ENCODE measurements at regions not wholly inside any gene's neighbourhood (a gene's known extent, or its start where the extent isn't known, plus 50 kb on each side); places are given as distances from the start of the nearest gene placed in this dataset.

DNA sequence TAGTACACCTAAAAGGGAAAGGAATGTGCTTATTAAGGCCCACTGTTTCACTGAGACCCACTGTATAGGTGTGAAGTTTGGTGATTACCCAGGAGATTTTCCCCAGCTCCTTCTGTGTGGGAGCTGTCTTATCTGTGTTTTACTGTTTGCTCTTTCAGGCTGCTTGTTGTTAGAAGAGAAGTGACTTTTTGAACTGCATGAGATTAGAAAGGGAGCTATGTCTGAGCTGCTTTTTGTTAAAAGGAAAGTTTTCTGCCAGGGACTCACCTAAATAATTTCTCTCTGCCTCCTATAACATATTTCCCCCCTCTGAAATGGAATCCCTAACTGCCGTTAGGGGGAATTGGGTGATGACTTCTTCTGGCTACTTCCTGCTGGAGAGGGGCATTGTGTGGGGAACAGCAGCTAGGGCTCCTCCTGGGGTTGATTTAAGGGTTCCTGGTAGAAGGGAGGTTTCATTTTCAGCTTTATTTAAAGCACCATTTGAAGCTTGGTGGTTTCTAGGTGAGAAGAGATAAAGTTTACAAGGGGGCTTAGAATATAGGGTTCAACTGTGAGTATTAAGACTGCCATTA lies 77.1 kb upstream of the ATP11B start:
- POLR2A ChIA-PET: interaction anchor here (0.6 kb wide), 1 partner anchor 639 kb away, joined by 7 read pairs; no protein-coding TSS in a partner anchor

DNA sequence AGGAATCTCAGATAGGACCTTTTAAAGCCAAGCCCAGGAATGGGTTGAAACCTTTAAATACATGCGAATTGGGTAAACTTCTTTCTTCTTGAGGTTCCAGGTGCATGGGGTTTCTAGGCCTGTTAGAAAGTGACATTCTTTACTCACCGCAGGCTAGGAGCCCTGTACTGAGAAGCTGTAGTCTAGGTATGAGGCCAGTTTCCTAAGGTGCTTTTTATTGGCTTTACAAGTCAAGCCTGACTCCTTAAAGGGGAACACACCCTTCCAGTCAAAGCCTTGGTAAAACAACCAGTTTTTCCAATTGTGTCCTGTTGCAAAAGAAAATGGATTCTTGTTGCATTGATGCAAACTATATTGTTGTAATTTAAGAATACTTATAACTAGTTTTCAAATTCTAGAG lies 76.1 kb upstream of the ATP11B start:
- ATAC-seq (no peak), DNase-seq (ENCODE audit: low read depth, low spot score) (no peak)
- in situ Hi-C loops (cut with HindIII; ENCODE audit: low pct_unique_long_range_greater_than_20kb, low sequenced_read_pairs): no loop called here

More for the DNA sequence above, 77.1 kb upstream of the ATP11B start:
- no peak for TF ChIP-seq TCF7L2 (IDR thresholded peaks at IDR 0.05; ENCODE audit: low read depth, low read length)
- TF ChIP-seq SIN3A (IDR thresholded peaks at IDR 0.05; ENCODE audit: borderline replicate concordance, insufficient read depth, low read depth, low read length): no peak
- TF ChIP-seq, protein P1, sequence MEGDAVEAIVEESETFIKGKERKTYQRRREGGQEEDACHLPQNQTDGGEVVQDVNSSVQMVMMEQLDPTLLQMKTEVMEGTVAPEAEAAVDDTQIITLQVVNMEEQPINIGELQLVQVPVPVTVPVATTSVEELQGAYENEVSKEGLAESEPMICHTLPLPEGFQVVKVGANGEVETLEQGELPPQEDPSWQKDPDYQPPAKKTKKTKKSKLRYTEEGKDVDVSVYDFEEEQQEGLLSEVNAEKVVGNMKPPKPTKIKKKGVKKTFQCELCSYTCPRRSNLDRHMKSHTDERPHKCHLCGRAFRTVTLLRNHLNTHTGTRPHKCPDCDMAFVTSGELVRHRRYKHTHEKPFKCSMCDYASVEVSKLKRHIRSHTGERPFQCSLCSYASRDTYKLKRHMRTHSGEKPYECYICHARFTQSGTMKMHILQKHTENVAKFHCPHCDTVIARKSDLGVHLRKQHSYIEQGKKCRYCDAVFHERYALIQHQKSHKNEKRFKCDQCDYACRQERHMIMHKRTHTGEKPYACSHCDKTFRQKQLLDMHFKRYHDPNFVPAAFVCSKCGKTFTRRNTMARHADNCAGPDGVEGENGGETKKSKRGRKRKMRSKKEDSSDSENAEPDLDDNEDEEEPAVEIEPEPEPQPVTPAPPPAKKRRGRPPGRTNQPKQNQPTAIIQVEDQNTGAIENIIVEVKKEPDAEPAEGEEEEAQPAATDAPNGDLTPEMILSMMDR (IDR thresholded peaks at IDR 0.05): no peak
- no peak for TF ChIP-seq POLR2AphosphoS5 (IDR thresholded peaks at IDR 0.05; ENCODE audit: low read depth, low read length)
- TF ChIP-seq, protein P2, sequence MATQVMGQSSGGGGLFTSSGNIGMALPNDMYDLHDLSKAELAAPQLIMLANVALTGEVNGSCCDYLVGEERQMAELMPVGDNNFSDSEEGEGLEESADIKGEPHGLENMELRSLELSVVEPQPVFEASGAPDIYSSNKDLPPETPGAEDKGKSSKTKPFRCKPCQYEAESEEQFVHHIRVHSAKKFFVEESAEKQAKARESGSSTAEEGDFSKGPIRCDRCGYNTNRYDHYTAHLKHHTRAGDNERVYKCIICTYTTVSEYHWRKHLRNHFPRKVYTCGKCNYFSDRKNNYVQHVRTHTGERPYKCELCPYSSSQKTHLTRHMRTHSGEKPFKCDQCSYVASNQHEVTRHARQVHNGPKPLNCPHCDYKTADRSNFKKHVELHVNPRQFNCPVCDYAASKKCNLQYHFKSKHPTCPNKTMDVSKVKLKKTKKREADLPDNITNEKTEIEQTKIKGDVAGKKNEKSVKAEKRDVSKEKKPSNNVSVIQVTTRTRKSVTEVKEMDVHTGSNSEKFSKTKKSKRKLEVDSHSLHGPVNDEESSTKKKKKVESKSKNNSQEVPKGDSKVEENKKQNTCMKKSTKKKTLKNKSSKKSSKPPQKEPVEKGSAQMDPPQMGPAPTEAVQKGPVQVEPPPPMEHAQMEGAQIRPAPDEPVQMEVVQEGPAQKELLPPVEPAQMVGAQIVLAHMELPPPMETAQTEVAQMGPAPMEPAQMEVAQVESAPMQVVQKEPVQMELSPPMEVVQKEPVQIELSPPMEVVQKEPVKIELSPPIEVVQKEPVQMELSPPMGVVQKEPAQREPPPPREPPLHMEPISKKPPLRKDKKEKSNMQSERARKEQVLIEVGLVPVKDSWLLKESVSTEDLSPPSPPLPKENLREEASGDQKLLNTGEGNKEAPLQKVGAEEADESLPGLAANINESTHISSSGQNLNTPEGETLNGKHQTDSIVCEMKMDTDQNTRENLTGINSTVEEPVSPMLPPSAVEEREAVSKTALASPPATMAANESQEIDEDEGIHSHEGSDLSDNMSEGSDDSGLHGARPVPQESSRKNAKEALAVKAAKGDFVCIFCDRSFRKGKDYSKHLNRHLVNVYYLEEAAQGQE (IDR thresholded peaks at IDR 0.05; ENCODE audit: insufficient read depth in 1 of 2, low read depth in 2 of 2, low read length in 1 of 2): no peak
- CTCF ChIA-PET: no interaction called here
- H3K36me3 ChIP-seq (ENCODE audit: control insufficient read depth, insufficient read depth, low read length): no peaks in the 10 kb centered on the region
- ATAC-seq (no peak), DNase-seq (ENCODE audit: low read depth, low spot score) (no peak)
- no peak overlapping the region for H3K27ac ChIP-seq (ENCODE audit: low read length)
- H3K4me3 ChIP-seq (ENCODE audit: low read depth in 2 of 2, low read length in 2 of 2): no peak overlapping the region
- H3K27me3 ChIP-seq (ENCODE audit: control insufficient read depth, insufficient read depth, low read length): no peaks in the 10 kb centered on the region
- H3K4me1 ChIP-seq (ENCODE audit: control insufficient read depth, insufficient read depth, low read length): no peaks in the 10 kb centered on the region
- H3K9me3 ChIP-seq (ENCODE audit: control insufficient read depth, insufficient read depth, low read depth, low read length): no peaks in the 10 kb centered on the region
- BruUV-seq (replicated peaks): no TSS peak
- intact Hi-C loops (cut with micrococcal nuclease; ENCODE audit: unreplicated experiment) (loop anchor here (10.0 kb wide), 1 partner anchor 189 kb away; no protein-coding TSS in a partner anchor), in situ Hi-C loops (cut with HindIII; ENCODE audit: low pct_unique_long_range_greater_than_20kb, low sequenced_read_pairs) (no loop called here)

More for the DNA sequence above, 76.1 kb upstream of the ATP11B start:
- intact Hi-C loops (cut with micrococcal nuclease; ENCODE audit: unreplicated experiment): loop anchor here (10.0 kb wide), 1 partner anchor 188 kb away; no protein-coding TSS in a partner anchor
- BruUV-seq (replicated peaks): no TSS peak
- TF ChIP-seq TCF7L2 (IDR thresholded peaks at IDR 0.05; ENCODE audit: low read depth, low read length) (no peak), POLR2AphosphoS5 (IDR thresholded peaks at IDR 0.05; ENCODE audit: low read depth, low read length) (no peak), SIN3A (IDR thresholded peaks at IDR 0.05; ENCODE audit: borderline replicate concordance, insufficient read depth, low read depth, low read length) (no peak)
- TF ChIP-seq, protein P2 (IDR thresholded peaks at IDR 0.05; ENCODE audit: insufficient read depth in 1 of 2, low read depth in 2 of 2, low read length in 1 of 2): no peak
- TF ChIP-seq, protein P1 (IDR thresholded peaks at IDR 0.05): no peak
- Histone ChIP-seq H3K4me3 (ENCODE audit: low read depth in 2 of 2, low read length in 2 of 2) (no peak overlapping the region), H3K27me3 (ENCODE audit: control insufficient read depth, insufficient read depth, low read length) (no peaks in the 10 kb centered on the region), H3K36me3 (ENCODE audit: control insufficient read depth, insufficient read depth, low read length) (no peaks in the 10 kb centered on the region), H3K9me3 (ENCODE audit: control insufficient read depth, insufficient read depth, low read depth, low read length) (no peaks in the 10 kb centered on the region), H3K4me1 (ENCODE audit: control insufficient read depth, insufficient read depth, low read length) (no peaks in the 10 kb centered on the region), H3K27ac (ENCODE audit: low read length) (no peak overlapping the region)
- ChIA-PET POLR2A (no interaction called here), CTCF (no interaction called here)

Measured in Panc1 (cell line).